Endodermal cell (in vitro differentiated cells): ENCODE measurements at regions not wholly inside any gene's neighbourhood (a gene's known extent, or its start where the extent isn't known, plus 50 kb on each side); places are given as distances from the start of the nearest gene placed in this dataset.

Source experiments
- DNase-seq: peaks from one replicate; pipeline ENCODE4 v3.0.0-alpha.2; 2017
- H3K27ac ChIP-seq: 2 replicates; pipeline ENCODE4 v1.5.1; 2013; ENCODE audit warnings: mild to moderate bottlenecking, low read depth, low read length, moderate library complexity
- H3K27me3 ChIP-seq: 2 replicates; pipeline ENCODE4 v1.6.1; 2013; ENCODE audit warnings: mild to moderate bottlenecking, low read length, moderate library complexity; ENCODE audit not compliant: insufficient read depth, control insufficient read depth, poor library complexity, severe bottlenecking
- H3K36me3 ChIP-seq: 2 replicates; pipeline ENCODE4 v1.7.0; 2013; ENCODE audit warnings: mild to moderate bottlenecking, low read length, moderate library complexity; ENCODE audit not compliant: control insufficient read depth, insufficient read depth
- H3K4me1 ChIP-seq: one replicate; pipeline ENCODE4 v1.7.0; 2013; ENCODE audit warnings: low read length; ENCODE audit not compliant: control insufficient read depth, insufficient read depth
- H3K4me3 ChIP-seq: 2 replicates; pipeline ENCODE4 v1.5.1; 2013; ENCODE audit warnings: mild to moderate bottlenecking, low read length, moderate library complexity
- H3K9ac ChIP-seq: 2 replicates; pipeline ENCODE4 v1.6.1; 2013; ENCODE audit warnings: mild to moderate bottlenecking, low read length, moderate library complexity; ENCODE audit not compliant: poor library complexity, severe bottlenecking; ENCODE audit errors: extremely low read depth
- H3K9me3 ChIP-seq: 2 replicates; pipeline ENCODE4 v1.6.1; 2013; ENCODE audit warnings: mild to moderate bottlenecking, low read length, moderate library complexity; ENCODE audit not compliant: control insufficient read depth
- H3K27ac Mint-ChIP-seq: 2 replicates; pipeline ENCODE4 v1.8.0; 2020; ENCODE audit warnings: mixed read lengths
- H3K27me3 Mint-ChIP-seq: 2 replicates; pipeline ENCODE4 v1.8.0; 2021; ENCODE audit warnings: mild to moderate bottlenecking, mixed read lengths; ENCODE audit not compliant: insufficient read depth
- H3K36me3 Mint-ChIP-seq: 2 replicates; pipeline ENCODE4 v1.8.0; 2020; ENCODE audit warnings: low read depth, mixed read lengths
- H3K4me1 Mint-ChIP-seq: 2 replicates; pipeline ENCODE4 v1.8.0; 2020; ENCODE audit warnings: mixed read lengths
- H3K4me3 Mint-ChIP-seq: 2 replicates; pipeline ENCODE4 v1.8.0; 2020; ENCODE audit warnings: mild to moderate bottlenecking, moderate library complexity, mixed read lengths
- H3K9me3 Mint-ChIP-seq: 2 replicates; pipeline ENCODE4 v1.8.0; 2020; ENCODE audit warnings: mild to moderate bottlenecking, mixed read lengths
- CTCF ChIP-seq: fragments of 200-600 bp; sonication (generic); conservative IDR thresholded peaks from 2 replicates; pipeline ENCODE4 v1.5.0; 2021; ENCODE audit warnings: antibody characterized with exemption, mild to moderate bottlenecking
- WGBS, 2 experiments: methylation state at CpG; one replicate each; pipeline versions ENCODE4 v1.1.5 to v1.1.7; 2013; ENCODE audit warnings: missing lambda C conversion rate in 2 of 2, mixed read lengths in 1 of 2; ENCODE audit not compliant: insufficient coverage in 1 of 2, insufficient read length in 1 of 2; 5-methylcytosine and 5-hydroxymethylcytosine counted together

GRCh38 chr6:166841216-166841615 lies 115.1 kb downstream of the RNASET2 start:
- no peaks in the 10 kb centered on the region for H3K9me3 ChIP-seq
- H3K27me3 ChIP-seq: no peaks in the 10 kb centered on the region
- H3K27ac ChIP-seq: no peak overlapping the region
- Mint-ChIP-seq H3K27me3 (peaks cover 1% of the 10 kb centered on the region), H3K9me3 (no peaks in the 10 kb centered on the region), H3K4me1 (peaks cover 22% of the 10 kb centered on the region), H3K27ac (no peak overlapping the region), H3K36me3 (no peaks in the 10 kb centered on the region), H3K4me3 (no peak overlapping the region)
- 94% methylated on average over 7 of the region's 7 CpGs for WGBS, 2 experiments
- no peak for TF ChIP-seq CTCF
- no peaks in the 10 kb centered on the region for H3K36me3 ChIP-seq
- no peak overlapping the region for H3K4me3 ChIP-seq
- no peaks in the 10 kb centered on the region for H3K4me1 ChIP-seq
- DNase-seq: no peak
- H3K9ac ChIP-seq: no peak overlapping the region

GRCh38 chr6:166839569-166839968 lies 116.8 kb downstream of the RNASET2 start:
- no peaks in the 10 kb centered on the region for H3K36me3 Mint-ChIP-seq

GRCh38 chr6:166838987-166839386 lies 117.4 kb downstream of the RNASET2 start:
- WGBS, 2 experiments: 94 to 97% methylated on average over 7 to 10 of the region's 10 CpGs
- TF ChIP-seq CTCF: no peak
- H3K4me1 ChIP-seq: no peaks in the 10 kb centered on the region
- no peak overlapping the region for H3K4me3 Mint-ChIP-seq
- no peak overlapping the region for H3K9ac ChIP-seq
- H3K4me1 Mint-ChIP-seq: peaks cover 9% of the 10 kb centered on the region
- H3K27ac ChIP-seq: no peak overlapping the region
- no peaks in the 10 kb centered on the region for H3K27me3 ChIP-seq
- no peak for DNase-seq
- no peaks in the 10 kb centered on the region for H3K36me3 ChIP-seq
- H3K36me3 Mint-ChIP-seq: no peaks in the 10 kb centered on the region
- H3K4me3 ChIP-seq: no peak overlapping the region
- H3K27ac Mint-ChIP-seq: no peak overlapping the region
- no peaks in the 10 kb centered on the region for H3K27me3 Mint-ChIP-seq
- no peaks in the 10 kb centered on the region for H3K9me3 ChIP-seq
- H3K9me3 Mint-ChIP-seq: no peaks in the 10 kb centered on the region

More at GRCh38 chr6:166839569-166839968, 116.8 kb downstream of the RNASET2 start:
- no peak overlapping the region for H3K27ac Mint-ChIP-seq
- no peak for DNase-seq
- no peaks in the 10 kb centered on the region for H3K27me3 ChIP-seq
- H3K9me3 Mint-ChIP-seq: no peaks in the 10 kb centered on the region
- H3K4me1 ChIP-seq: no peaks in the 10 kb centered on the region
- H3K27ac ChIP-seq: no peak overlapping the region
- no peaks in the 10 kb centered on the region for H3K9me3 ChIP-seq
- no peaks in the 10 kb centered on the region for H3K36me3 ChIP-seq
- H3K9ac ChIP-seq: no peak overlapping the region
- H3K4me1 Mint-ChIP-seq: peaks cover 15% of the 10 kb centered on the region
- H3K4me3 Mint-ChIP-seq: no peak overlapping the region
- H3K4me3 ChIP-seq: no peak overlapping the region
- 64 to 88% methylated on average over 2 of the region's 3 CpGs for WGBS, 2 experiments
- peaks cover 1% of the 10 kb centered on the region for H3K27me3 Mint-ChIP-seq
- TF ChIP-seq CTCF: no peak
